WTC11 (cell line): ENCODE measurements at regions not wholly inside any gene's neighbourhood (a gene's known extent, or its start where the extent isn't known, plus 50 kb on each side); places are given as distances from the start of the nearest gene placed in this dataset.

Experiments
- ATAC-seq: fragments of 200-7000 bp; cut with Tn5 transposase; 2 replicates; pipeline ENCODE4 v1.10.0; 2021; ENCODE audit warnings: mild to moderate bottlenecking, moderate library complexity
- CTCF ChIA-PET: fragments of 300-600 bp; sonication (Branson Sonifier 250); formaldehyde crosslinking; loops from one replicate; lab custom pipeline; 2021; ENCODE audit warnings: antibody characterized with exemption; lab: Charles Lee
- POLR2A ChIA-PET: fragments of 350-600 bp; sonication (Branson Sonifier 250); formaldehyde crosslinking; loops from one replicate; lab custom pipeline; 2021; ENCODE audit warnings: antibody characterized with exemption; lab: Charles Lee
- DNase-seq: peaks from one replicate; pipeline ENCODE4 v3.0.0; 2021; ENCODE audit warnings: low spot score
- H3K27ac Mint-ChIP-seq: 2 replicates; pipeline ENCODE4 v1.8.0; 2021; ENCODE audit warnings: mixed read lengths
- H3K27me3 Mint-ChIP-seq: 2 replicates; pipeline ENCODE4 v1.8.0; 2021; ENCODE audit warnings: low read depth, mild to moderate bottlenecking, moderate library complexity, mixed read lengths
- H3K36me3 Mint-ChIP-seq: 2 replicates; pipeline ENCODE4 v1.8.0; 2021; ENCODE audit warnings: mixed read lengths
- H3K4me1 Mint-ChIP-seq: 2 replicates; pipeline ENCODE4 v1.8.0; 2022; ENCODE audit warnings: mixed read lengths
- H3K4me3 Mint-ChIP-seq: 2 replicates; pipeline ENCODE4 v1.8.0; 2021; ENCODE audit warnings: mild to moderate bottlenecking, moderate library complexity, mixed read lengths
- H3K9me3 Mint-ChIP-seq: 2 replicates; pipeline ENCODE4 v1.8.0; 2021; ENCODE audit warnings: mixed read lengths
- AFF4 ChIP-seq: sonication (generic); formaldehyde crosslinking; IDR thresholded peaks from 2 replicates; pipeline ENCODE4 v1.8.1; 2023; ENCODE audit warnings: mild to moderate bottlenecking, missing genetic modification reagents, borderline replicate concordance
- ATF3 ChIP-seq: sonication (generic); formaldehyde crosslinking; conservative IDR thresholded peaks from 2 replicates; pipeline ENCODE4 v1.8.1; 2022; ENCODE audit warnings: mild to moderate bottlenecking, missing genetic modification reagents
- CREB1 ChIP-seq: sonication (generic); formaldehyde crosslinking; IDR thresholded peaks from 2 replicates; pipeline ENCODE4 v1.8.0; 2023; ENCODE audit warnings: mild to moderate bottlenecking, missing genetic modification reagents
- CREM ChIP-seq: sonication (generic); formaldehyde crosslinking; IDR thresholded peaks from 2 replicates; pipeline ENCODE4 v1.8.1; 2022; ENCODE audit warnings: mild to moderate bottlenecking, missing genetic modification reagents, moderate library complexity
- FOXK1 ChIP-seq: sonication (generic); formaldehyde crosslinking; IDR thresholded peaks from 2 replicates; pipeline ENCODE4 v1.8.0; 2022; ENCODE audit warnings: mild to moderate bottlenecking, moderate library complexity, missing genetic modification reagents
- GRHL2 ChIP-seq: fragments of 250-450 bp; sonication (Bioruptor Pico); IDR thresholded peaks from 2 replicates; pipeline ENCODE4 v1.8.0; 2022; ENCODE audit warnings: mild to moderate bottlenecking, moderate library complexity; ENCODE audit not compliant: insufficient replicate concordance, severe bottlenecking
- HMGA2 ChIP-seq: fragments of 250-450 bp; sonication (Bioruptor Pico); IDR thresholded peaks from 2 replicates; pipeline ENCODE4 v1.4.0; 2021; ENCODE audit warnings: mild to moderate bottlenecking, moderate library complexity
- JAZF1 ChIP-seq: fragments of 250-450 bp; sonication (Bioruptor Pico); IDR thresholded peaks from 2 replicates; pipeline ENCODE4 v1.9.0; 2021; ENCODE audit warnings: moderate library complexity, mild to moderate bottlenecking, inconsistent platforms
- MXD4 ChIP-seq: fragments of 250-450 bp; sonication (Bioruptor Pico); IDR thresholded peaks from 2 replicates; pipeline ENCODE4 v1.8.0; 2021; ENCODE audit warnings: mild to moderate bottlenecking, moderate library complexity, borderline replicate concordance
- NFE2L1 ChIP-seq: sonication (generic); formaldehyde crosslinking; IDR thresholded peaks from 2 replicates; pipeline ENCODE4 v1.8.1; 2023; ENCODE audit warnings: missing genetic modification reagents
- NR2C2 ChIP-seq: sonication (generic); formaldehyde crosslinking; IDR thresholded peaks from 2 replicates; pipeline ENCODE4 v1.8.0; 2022; ENCODE audit warnings: mild to moderate bottlenecking, missing genetic modification reagents
- SOX15 ChIP-seq: fragments of 250-450 bp; sonication (Bioruptor Pico); IDR thresholded peaks from 2 replicates; pipeline ENCODE4 v1.9.0; 2021; ENCODE audit warnings: mild to moderate bottlenecking
- TEAD4 ChIP-seq: sonication (generic); formaldehyde crosslinking; IDR thresholded peaks from 2 replicates; pipeline ENCODE4 v1.8.0; 2022; ENCODE audit warnings: mild to moderate bottlenecking, missing genetic modification reagents
- TP53 ChIP-seq: sonication (generic); formaldehyde crosslinking; IDR thresholded peaks from 2 replicates; pipeline ENCODE4 v1.8.1; 2023; ENCODE audit warnings: mild to moderate bottlenecking, missing genetic modification reagents
- ZNF263 ChIP-seq: sonication (generic); formaldehyde crosslinking; IDR thresholded peaks from 2 replicates; pipeline ENCODE4 v1.8.1; 2022; ENCODE audit warnings: low read depth, mild to moderate bottlenecking, moderate library complexity, missing genetic modification reagents
- ZNF423 ChIP-seq: fragments of 250-450 bp; sonication (Bioruptor Pico); IDR thresholded peaks from 2 replicates; pipeline ENCODE4 v2.1.2; 2022; ENCODE audit warnings: mild to moderate bottlenecking, moderate library complexity
- ZNF512 ChIP-seq: sonication (generic); formaldehyde crosslinking; IDR thresholded peaks from 2 replicates; pipeline ENCODE4 v1.8.1; 2022; ENCODE audit warnings: missing genetic modification reagents, borderline replicate concordance
- TF ChIP-seq, protein P1 (sequence below): sonication (generic); formaldehyde crosslinking; IDR thresholded peaks from 2 replicates; pipeline ENCODE4 v1.8.0; 2023; ENCODE audit warnings: mild to moderate bottlenecking, missing genetic modification reagents
- TF ChIP-seq, protein P2 (sequence below): sonication (generic); formaldehyde crosslinking; IDR thresholded peaks from 2 replicates; pipeline ENCODE4 v1.8.0; 2022; ENCODE audit warnings: mild to moderate bottlenecking, missing genetic modification reagents
- TF ChIP-seq, protein P3 (sequence below): sonication (generic); formaldehyde crosslinking; IDR thresholded peaks from 2 replicates; pipeline ENCODE4 v1.8.0; 2022; ENCODE audit warnings: missing genetic modification reagents

DNA sequence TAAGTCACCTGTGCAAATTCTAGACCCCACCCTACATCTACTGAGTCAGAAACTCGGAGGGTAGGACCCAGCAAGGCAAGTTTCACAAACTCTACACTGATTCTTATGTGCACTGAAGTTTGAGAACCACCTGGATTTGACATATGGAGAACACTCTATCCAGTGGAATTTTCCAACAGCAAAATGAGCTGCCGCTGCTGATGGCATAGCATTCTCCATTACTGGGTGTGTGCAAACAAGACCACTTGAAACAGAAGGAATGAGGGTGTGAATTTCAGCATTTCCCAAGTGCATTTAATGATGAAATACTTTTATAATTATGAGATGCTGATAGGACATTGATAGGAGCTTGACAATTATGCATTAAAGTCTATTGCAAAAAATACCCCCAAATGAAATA lies 229.1 kb upstream of the IL12B start (continued):
- TF ChIP-seq ATF3 (no peak), FOXK1 (CRISPR knock-in tag) (no peak), ZNF423 (no peak), HMGA2 (no peak), ZNF512 (CRISPR knock-in tag) (no peak), AFF4 (CRISPR knock-in tag) (no peak), TEAD4 (CRISPR knock-in tag) (no peak), GRHL2 (CRISPR knock-in tag) (no peak)
- TF ChIP-seq, protein P1, sequence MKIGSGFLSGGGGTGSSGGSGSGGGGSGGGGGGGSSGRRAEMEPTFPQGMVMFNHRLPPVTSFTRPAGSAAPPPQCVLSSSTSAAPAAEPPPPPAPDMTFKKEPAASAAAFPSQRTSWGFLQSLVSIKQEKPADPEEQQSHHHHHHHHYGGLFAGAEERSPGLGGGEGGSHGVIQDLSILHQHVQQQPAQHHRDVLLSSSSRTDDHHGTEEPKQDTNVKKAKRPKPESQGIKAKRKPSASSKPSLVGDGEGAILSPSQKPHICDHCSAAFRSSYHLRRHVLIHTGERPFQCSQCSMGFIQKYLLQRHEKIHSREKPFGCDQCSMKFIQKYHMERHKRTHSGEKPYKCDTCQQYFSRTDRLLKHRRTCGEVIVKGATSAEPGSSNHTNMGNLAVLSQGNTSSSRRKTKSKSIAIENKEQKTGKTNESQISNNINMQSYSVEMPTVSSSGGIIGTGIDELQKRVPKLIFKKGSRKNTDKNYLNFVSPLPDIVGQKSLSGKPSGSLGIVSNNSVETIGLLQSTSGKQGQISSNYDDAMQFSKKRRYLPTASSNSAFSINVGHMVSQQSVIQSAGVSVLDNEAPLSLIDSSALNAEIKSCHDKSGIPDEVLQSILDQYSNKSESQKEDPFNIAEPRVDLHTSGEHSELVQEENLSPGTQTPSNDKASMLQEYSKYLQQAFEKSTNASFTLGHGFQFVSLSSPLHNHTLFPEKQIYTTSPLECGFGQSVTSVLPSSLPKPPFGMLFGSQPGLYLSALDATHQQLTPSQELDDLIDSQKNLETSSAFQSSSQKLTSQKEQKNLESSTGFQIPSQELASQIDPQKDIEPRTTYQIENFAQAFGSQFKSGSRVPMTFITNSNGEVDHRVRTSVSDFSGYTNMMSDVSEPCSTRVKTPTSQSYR (CRISPR knock-in tag) = no peak

- ChIA-PET POLR2A (no interaction called here), CTCF (interaction anchor here (0.7 kb wide), 1 partner anchor 427 kb away, joined by 3 read pairs; no protein-coding TSS in a partner anchor)
- DNase-seq (no peak), ATAC-seq (no peak; the same call in 1 of the 2 replicates)
- Mint-ChIP-seq H3K4me1 (no peaks in the 10 kb centered on the region), H3K4me3 (no peak overlapping the region), H3K9me3 (no peaks in the 10 kb centered on the region), H3K27ac (no peak overlapping the region), H3K27me3 (no peaks in the 10 kb centered on the region), H3K36me3 (no peaks in the 10 kb centered on the region)
- TF ChIP-seq MXD4 (CRISPR knock-in tag) (no peak), CREB1 (no peak), ZNF263 (CRISPR knock-in tag) (no peak), JAZF1 (CRISPR knock-in tag) (no peak), CREM (CRISPR knock-in tag) (no peak), NFE2L1 (CRISPR knock-in tag) (no peak), ZNF512 (CRISPR knock-in tag) (no peak), GRHL2 (CRISPR knock-in tag) (no peak), SOX15 (CRISPR knock-in tag) (no peak), TP53 (CRISPR knock-in tag) (no peak), NR2C2 (CRISPR knock-in tag) (no peak)
- TF ChIP-seq, protein P2, sequence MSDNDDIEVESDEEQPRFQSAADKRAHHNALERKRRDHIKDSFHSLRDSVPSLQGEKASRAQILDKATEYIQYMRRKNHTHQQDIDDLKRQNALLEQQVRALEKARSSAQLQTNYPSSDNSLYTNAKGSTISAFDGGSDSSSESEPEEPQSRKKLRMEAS (CRISPR knock-in tag) = no peak
- TF ChIP-seq, protein P1 (CRISPR knock-in tag) = no peak
- TF ChIP-seq, protein P3, sequence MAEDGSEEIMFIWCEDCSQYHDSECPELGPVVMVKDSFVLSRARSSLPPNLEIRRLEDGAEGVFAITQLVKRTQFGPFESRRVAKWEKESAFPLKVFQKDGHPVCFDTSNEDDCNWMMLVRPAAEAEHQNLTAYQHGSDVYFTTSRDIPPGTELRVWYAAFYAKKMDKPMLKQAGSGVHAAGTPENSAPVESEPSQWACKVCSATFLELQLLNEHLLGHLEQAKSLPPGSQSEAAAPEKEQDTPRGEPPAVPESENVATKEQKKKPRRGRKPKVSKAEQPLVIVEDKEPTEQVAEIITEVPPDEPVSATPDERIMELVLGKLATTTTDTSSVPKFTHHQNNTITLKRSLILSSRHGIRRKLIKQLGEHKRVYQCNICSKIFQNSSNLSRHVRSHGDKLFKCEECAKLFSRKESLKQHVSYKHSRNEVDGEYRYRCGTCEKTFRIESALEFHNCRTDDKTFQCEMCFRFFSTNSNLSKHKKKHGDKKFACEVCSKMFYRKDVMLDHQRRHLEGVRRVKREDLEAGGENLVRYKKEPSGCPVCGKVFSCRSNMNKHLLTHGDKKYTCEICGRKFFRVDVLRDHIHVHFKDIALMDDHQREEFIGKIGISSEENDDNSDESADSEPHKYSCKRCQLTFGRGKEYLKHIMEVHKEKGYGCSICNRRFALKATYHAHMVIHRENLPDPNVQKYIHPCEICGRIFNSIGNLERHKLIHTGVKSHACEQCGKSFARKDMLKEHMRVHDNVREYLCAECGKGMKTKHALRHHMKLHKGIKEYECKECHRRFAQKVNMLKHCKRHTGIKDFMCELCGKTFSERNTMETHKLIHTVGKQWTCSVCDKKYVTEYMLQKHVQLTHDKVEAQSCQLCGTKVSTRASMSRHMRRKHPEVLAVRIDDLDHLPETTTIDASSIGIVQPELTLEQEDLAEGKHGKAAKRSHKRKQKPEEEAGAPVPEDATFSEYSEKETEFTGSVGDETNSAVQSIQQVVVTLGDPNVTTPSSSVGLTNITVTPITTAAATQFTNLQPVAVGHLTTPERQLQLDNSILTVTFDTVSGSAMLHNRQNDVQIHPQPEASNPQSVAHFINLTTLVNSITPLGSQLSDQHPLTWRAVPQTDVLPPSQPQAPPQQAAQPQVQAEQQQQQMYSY (CRISPR knock-in tag) = no peak
These were observed 229.8 kb upstream of the IL12B start for GRCh38 chr5:159560088-159560487.
